H1 (cell line): ENCODE measurements at regions not wholly inside any gene's neighbourhood (a gene's known extent, or its start where the extent isn't known, plus 50 kb on each side); places are given as distances from the start of the nearest gene placed in this dataset.

Source experiments
- KDM1A ChIP-seq: fragments of 200-600, 300-600 bp; sonication (generic); IDR thresholded peaks from 2 replicates; pipeline ENCODE4 v1.7.1; 2016; ENCODE audit warnings: mild to moderate bottlenecking, low read length, borderline replicate concordance
- MAFK ChIP-seq: IDR thresholded peaks from 2 replicates; pipeline ENCODE4 v1.6.1; 2012; ENCODE audit warnings: low read depth, mild to moderate bottlenecking, improper control_type of control experiment, low read length
- POLR2A ChIP-seq, 2 experiments: IDR thresholded peaks; 1 replicate in 1 of 2; 2 replicates in 1 of 2; pipeline ENCODE4 v1.6.1; 2011; ENCODE audit warnings: low read depth in 2 of 2, low read length in 2 of 2, mild to moderate bottlenecking in 2 of 2; ENCODE audit errors: control extremely low read depth in 1 of 2
- TF ChIP-seq, protein P1 (sequence below), 3 experiments: IDR thresholded peaks; 1 replicate in 2 of 3; 2 replicates in 1 of 3; pipeline versions ENCODE4 v1.5.1 to v1.6.1; 2011; ENCODE audit warnings: low read length in 3 of 3, mild to moderate bottlenecking in 3 of 3, inconsistent platforms in 2 of 3, low read depth in 1 of 3, moderate library complexity in 1 of 3; ENCODE audit not compliant: insufficient read depth in 1 of 3; ENCODE audit errors: control extremely low read depth in 1 of 3

GRCh38 chr9:21561502-21561901 lies 79.4 kb upstream of the IFNE start:
- TF ChIP-seq, protein P1, sequence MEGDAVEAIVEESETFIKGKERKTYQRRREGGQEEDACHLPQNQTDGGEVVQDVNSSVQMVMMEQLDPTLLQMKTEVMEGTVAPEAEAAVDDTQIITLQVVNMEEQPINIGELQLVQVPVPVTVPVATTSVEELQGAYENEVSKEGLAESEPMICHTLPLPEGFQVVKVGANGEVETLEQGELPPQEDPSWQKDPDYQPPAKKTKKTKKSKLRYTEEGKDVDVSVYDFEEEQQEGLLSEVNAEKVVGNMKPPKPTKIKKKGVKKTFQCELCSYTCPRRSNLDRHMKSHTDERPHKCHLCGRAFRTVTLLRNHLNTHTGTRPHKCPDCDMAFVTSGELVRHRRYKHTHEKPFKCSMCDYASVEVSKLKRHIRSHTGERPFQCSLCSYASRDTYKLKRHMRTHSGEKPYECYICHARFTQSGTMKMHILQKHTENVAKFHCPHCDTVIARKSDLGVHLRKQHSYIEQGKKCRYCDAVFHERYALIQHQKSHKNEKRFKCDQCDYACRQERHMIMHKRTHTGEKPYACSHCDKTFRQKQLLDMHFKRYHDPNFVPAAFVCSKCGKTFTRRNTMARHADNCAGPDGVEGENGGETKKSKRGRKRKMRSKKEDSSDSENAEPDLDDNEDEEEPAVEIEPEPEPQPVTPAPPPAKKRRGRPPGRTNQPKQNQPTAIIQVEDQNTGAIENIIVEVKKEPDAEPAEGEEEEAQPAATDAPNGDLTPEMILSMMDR (IDR thresholded peaks at IDR 0.05; ENCODE audit: control extremely low read depth in 1 of 3, insufficient read depth in 1 of 3, low read depth in 1 of 3, low read length in 3 of 3) = no peak
- TF ChIP-seq MAFK (no peak), POLR2A (IDR thresholded peaks at IDR 0.05; ENCODE audit: control extremely low read depth in 1 of 2, low read depth in 2 of 2, low read length in 2 of 2) (no peak), KDM1A (no peak)
